ENCODE measurements at regions not wholly inside any gene's neighbourhood (a gene's known extent, or its start where the extent isn't known, plus 50 kb on each side); places are given as distances from the start of the nearest gene placed in this dataset.
"Not testable (repeated sequence)": the region's sequence is repeated elsewhere in the genome, so short reads cannot be mapped to it uniquely, and the experiment has no call there.

DNA sequence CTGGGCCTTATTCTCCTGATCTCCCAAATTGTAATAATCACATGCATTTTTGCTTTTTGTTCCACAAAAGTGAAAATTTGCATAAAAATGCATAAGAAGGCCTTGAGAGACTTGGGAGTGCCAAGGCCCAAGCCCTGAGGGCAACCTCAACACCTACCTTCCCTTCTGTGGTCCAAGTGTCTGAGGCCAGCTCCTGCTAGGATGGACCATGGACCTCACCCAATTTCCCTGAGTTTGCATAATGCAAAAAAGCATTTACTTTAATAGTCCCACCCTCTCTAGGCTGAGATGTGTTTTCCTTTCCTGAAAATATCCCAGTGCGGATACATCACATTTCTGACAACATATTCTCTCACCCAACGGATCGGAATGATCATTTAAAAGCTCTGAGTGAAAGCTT is 194.1 kb upstream of the TENM4 start:
- H3K36me3 Mint-ChIP-seq, result no peaks in the 10 kb centered on the region
- H3K27ac Mint-ChIP-seq, result no peak overlapping the region
- peaks cover 1% of the 10 kb centered on the region for H3K27me3 Mint-ChIP-seq
- peaks cover 6% of the 10 kb centered on the region for H3K9me3 Mint-ChIP-seq (ENCODE audit: low read depth)
- H3K4me3 Mint-ChIP-seq, result no peak overlapping the region
- H3K4me1 Mint-ChIP-seq (ENCODE audit: low read depth), result no peaks in the 10 kb centered on the region

DNA sequence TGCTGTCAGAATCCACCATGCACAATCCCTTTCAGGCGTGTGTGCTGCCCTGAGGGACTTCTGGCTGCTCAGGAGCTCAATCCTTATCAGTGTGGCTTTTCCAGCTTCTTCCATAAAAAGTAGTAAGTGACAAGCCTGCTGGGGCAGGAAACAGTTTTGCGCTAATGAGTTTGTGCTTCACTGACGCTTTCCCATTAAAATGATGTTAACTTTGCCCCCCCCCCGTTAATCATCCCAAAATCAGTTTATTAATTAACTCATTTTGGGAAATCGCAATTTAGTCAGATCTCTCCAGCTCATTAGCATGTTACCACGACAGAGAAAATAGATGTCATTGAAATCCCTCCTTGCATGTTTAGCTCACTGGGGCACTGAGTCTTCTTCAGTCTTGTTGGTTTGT is 186.5 kb upstream of the TENM4 start:
- H3K27ac Mint-ChIP-seq, result no peak overlapping the region
- H3K36me3 Mint-ChIP-seq, result no peaks in the 10 kb centered on the region
- peaks cover 3% of the 10 kb centered on the region for H3K27me3 Mint-ChIP-seq
- no peak overlapping the region for H3K4me3 Mint-ChIP-seq
- H3K9me3 Mint-ChIP-seq (ENCODE audit: low read depth), result peaks cover 3% of the 10 kb centered on the region
- no peaks in the 10 kb centered on the region for H3K4me1 Mint-ChIP-seq (ENCODE audit: low read depth)

DNA sequence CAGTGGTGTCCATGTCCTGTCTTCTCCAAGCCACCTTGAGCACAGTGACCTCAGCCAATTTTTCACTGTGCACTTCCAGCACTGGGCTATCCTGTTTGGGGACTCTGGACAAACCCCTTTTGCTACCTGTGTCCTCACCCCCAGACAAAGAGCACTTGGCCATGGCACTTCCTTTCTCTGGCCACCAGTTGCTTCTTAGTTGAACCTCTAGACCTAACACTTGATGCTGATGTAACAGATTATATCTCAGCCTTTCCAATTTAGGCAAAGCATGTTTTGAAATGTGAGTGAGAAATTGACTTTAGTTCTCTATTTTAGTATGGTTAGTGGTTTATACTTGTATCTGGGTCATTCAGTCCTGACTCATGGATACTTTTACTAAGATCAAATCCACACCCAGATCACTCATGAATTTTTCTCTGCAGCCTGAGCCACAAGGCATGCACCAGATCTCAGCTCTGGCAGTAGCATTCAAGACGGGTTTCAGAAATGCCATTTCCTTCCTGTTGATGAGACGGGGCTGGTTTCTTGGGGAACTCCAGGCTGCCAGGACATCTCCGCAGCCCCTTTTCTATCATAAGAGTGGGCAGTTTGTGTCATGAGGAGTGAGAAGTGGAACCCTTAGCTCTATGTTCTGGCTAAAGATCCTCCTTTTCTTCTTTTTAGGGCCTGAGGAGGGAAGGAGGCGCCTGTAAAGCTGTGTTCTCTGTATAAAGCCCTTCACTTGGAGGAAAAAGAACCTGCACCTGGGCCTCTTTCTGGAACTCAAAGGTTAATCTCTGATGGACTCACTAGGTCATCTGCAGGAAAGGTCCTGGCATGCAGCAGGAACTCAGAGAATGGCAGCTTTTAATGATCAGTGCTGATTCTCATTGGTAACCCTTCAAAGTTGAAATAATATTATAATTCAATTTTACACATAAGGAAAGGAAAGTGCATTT is 185.6 kb upstream of the TENM4 start:
- no peaks in the 10 kb centered on the region for H3K36me3 Mint-ChIP-seq
- H3K4me3 Mint-ChIP-seq, result no peak overlapping the region
- no peaks in the 10 kb centered on the region for H3K4me1 Mint-ChIP-seq (ENCODE audit: low read depth)
- H3K27ac Mint-ChIP-seq, result no peak overlapping the region
- H3K9me3 Mint-ChIP-seq (ENCODE audit: low read depth), result peaks cover 3% of the 10 kb centered on the region
- peaks cover 3% of the 10 kb centered on the region for H3K27me3 Mint-ChIP-seq

DNA sequence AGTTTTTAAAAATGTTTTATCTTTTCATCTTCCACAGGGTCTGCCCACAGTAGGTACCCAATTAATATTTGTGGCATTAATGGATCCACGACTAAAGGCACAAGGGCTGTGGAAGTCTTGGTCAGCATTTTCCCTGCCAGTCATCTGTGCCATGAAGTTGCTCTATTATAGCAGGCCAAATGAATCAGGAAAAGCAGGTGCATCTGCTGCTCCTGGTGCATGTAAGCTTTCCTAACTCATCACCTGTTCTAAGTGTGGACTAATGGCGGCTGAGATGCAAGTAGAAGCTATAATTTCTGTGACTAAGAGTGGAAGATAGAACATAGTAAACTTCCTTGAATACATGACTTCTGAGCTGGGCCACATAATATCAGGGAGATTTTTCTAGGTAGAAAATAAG is 182.5 kb upstream of the TENM4 start:
- peaks cover 3% of the 10 kb centered on the region for H3K27me3 Mint-ChIP-seq
- no peaks in the 10 kb centered on the region for H3K36me3 Mint-ChIP-seq
- no peaks in the 10 kb centered on the region for H3K4me1 Mint-ChIP-seq (ENCODE audit: low read depth)
- H3K27ac Mint-ChIP-seq, result no peak overlapping the region
- H3K4me3 Mint-ChIP-seq, result no peak overlapping the region
- H3K9me3 Mint-ChIP-seq (ENCODE audit: low read depth), result peaks cover 3% of the 10 kb centered on the region

DNA sequence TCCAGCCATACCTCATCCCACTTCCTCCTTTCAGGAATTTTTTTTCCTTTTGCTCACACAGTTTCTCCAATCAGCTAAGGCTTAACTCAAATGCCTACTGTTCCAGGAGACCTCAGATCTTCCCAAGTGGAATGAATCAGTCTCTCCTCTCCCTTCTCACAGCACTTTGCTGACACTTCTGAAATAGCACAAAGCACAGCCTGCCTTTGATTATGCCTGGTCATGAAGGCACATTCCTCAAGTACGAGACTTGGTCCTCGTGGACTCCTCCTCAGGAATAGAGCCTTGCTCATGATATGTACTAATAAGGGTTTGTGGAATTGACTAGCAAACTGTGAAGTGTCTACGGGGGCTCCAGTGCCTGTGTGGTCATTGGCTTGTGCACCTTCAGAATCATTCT is 176.7 kb upstream of the TENM4 start:
- Mint-ChIP-seq H3K4me3 (no peak overlapping the region), H3K4me1 (ENCODE audit: low read depth) (no peaks in the 10 kb centered on the region), H3K36me3 (no peaks in the 10 kb centered on the region), H3K9me3 (ENCODE audit: low read depth) (no peaks in the 10 kb centered on the region), H3K27me3 (no peaks in the 10 kb centered on the region), H3K27ac (no peak overlapping the region)

DNA sequence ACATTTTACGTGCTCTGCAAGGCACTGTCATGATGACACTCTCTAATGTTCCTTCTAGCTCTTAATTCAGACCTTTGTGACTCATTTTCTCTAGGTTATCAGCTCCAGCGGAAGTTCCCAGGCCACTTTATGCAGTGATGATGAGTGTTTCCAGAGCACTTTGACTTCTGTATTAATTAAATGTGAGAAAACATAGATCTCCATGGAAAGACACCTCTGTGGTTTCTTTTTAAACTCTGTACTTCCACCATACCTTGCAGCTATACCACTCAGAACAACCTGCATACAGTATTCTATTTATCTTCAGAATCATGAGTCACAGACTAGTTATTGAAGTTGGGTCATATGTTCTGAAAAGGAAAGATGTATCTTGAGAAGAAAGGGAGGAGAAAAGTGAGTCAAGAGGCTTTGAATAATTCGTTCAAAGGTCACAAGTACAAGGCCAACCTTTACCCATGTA is 175.6 kb upstream of the TENM4 start:
- no peak overlapping the region for H3K27ac Mint-ChIP-seq
- no peaks in the 10 kb centered on the region for H3K4me1 Mint-ChIP-seq (ENCODE audit: low read depth)
- no peaks in the 10 kb centered on the region for H3K9me3 Mint-ChIP-seq (ENCODE audit: low read depth)
- H3K27me3 Mint-ChIP-seq, result no peaks in the 10 kb centered on the region
- H3K4me3 Mint-ChIP-seq, result no peak overlapping the region
- H3K36me3 Mint-ChIP-seq, result no peaks in the 10 kb centered on the region

DNA sequence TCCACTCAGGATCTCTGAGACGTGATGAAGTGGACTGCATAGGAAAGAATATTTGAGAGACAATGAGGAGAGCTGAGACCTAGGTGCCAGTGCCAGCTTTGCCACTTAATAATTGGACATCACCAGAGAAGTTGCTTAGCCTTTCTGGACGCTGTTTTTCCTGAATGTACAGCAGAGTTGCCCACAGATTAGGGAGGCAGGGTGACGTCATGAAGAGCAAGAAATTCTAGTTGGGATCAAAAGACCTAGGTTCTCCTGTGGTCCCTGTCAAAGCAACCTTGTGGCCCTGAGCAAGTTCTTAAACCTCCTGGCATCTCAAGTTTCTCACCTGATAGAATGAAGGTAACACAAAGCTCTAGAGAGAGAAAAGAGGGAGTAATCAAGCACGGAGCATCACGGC is 174.6 kb upstream of the TENM4 start:
- H3K27me3 Mint-ChIP-seq, result no peaks in the 10 kb centered on the region
- H3K36me3 Mint-ChIP-seq, result no peaks in the 10 kb centered on the region
- H3K9me3 Mint-ChIP-seq (ENCODE audit: low read depth), result no peaks in the 10 kb centered on the region
- H3K4me1 Mint-ChIP-seq (ENCODE audit: low read depth), result no peaks in the 10 kb centered on the region
- H3K27ac Mint-ChIP-seq, result no peak overlapping the region
- H3K4me3 Mint-ChIP-seq, result no peak overlapping the region

DNA sequence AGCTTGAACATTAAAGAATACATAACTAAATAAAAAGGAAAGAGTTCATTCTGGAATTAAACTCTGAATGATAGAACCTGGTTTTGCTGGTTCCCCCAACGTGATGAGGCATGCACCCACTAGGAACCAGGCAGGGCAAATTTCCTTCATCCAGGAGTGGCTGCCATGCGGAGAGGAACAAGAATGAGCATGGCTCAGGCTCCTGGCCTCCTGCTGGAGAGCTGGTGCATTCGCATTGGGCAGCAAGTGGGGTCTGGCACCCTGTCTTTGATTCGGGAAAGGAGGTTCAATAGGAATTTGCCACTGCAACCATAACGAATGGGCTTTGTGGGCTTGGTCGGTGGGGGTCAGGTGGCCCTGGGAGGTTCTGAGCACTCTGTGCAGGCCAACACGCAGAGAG is 169.8 kb upstream of the TENM4 start:
- no peaks in the 10 kb centered on the region for H3K4me1 Mint-ChIP-seq (ENCODE audit: low read depth)
- H3K4me3 Mint-ChIP-seq, result no peak overlapping the region
- H3K9me3 Mint-ChIP-seq (ENCODE audit: low read depth), result no peaks in the 10 kb centered on the region
- no peaks in the 10 kb centered on the region for H3K36me3 Mint-ChIP-seq
- H3K27me3 Mint-ChIP-seq, result no peaks in the 10 kb centered on the region
- no peak overlapping the region for H3K27ac Mint-ChIP-seq

DNA sequence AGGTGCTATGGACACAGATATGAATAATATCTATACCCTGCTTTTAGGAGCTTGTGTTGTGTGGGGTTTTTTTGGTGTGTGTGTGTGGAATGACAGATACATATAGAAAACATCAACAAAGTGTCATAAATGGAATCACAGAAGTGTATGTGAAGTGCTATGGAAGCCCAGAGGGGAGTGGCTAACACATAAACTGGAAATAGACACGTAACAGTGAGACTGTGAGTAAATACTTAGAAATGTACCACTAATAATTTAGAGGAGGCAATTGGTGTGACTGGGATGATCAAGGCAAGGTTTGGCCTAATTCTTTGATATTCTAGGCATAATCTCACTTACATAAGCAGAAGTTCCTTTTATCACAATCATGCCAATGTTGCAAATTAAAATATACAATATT is 169.3 kb upstream of the TENM4 start:
- Mint-ChIP-seq H3K36me3 (no peaks in the 10 kb centered on the region), H3K4me1 (ENCODE audit: low read depth) (no peaks in the 10 kb centered on the region), H3K27me3 (no peaks in the 10 kb centered on the region), H3K4me3 (no peak overlapping the region), H3K9me3 (ENCODE audit: low read depth) (no peaks in the 10 kb centered on the region), H3K27ac (no peak overlapping the region)

DNA sequence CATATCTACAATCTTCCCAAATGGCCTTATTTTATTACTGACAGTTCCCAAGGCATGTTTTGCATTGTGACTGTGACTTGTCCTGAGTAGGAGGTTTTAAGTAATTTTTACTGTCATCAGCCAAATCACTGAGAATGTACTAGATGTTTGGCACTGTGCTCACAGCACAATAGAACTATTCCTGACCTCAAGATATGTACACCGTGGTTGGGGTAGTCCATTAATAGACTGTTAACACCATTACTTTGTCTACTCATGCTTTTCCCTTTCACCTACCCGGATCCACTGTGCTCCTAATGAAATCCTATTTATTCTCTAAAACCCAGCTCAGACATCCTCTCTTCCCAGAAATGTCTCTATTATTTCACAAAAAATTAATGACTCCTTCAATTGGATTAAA is 168.7 kb upstream of the TENM4 start:
- Mint-ChIP-seq H3K9me3 (ENCODE audit: low read depth) (no peaks in the 10 kb centered on the region), H3K36me3 (no peaks in the 10 kb centered on the region), H3K27ac (no peak overlapping the region)

DNA sequence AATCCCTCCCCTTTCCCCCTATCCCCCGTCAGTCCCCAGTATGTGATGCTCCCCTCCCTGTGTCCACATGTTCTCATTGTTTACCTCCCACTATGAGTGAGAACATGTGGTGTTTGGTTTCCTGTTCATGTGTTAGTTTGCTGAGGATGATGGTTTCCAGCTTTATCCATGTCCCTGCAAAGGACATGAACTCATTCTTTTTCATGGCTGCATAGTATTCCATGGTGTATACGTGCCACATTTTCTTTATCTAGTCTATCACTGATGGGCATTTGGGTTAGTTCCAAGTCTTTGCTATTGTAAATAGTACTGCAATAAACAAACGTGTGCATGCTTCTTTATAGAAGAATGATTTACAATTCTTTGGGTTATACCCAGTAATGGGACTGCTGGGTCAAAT is 165.6 kb upstream of the TENM4 start:
- H3K9me3 Mint-ChIP-seq (ENCODE audit: low read depth); H3K4me1 Mint-ChIP-seq (ENCODE audit: low read depth); H3K4me3 Mint-ChIP-seq; H3K36me3 Mint-ChIP-seq; H3K27ac Mint-ChIP-seq; H3K27me3 Mint-ChIP-seq: not testable (repeated sequence)

More for the DNA sequence above, 168.7 kb upstream of the TENM4 start:
- Mint-ChIP-seq H3K27me3 (no peaks in the 10 kb centered on the region), H3K4me1 (ENCODE audit: low read depth) (no peaks in the 10 kb centered on the region), H3K4me3 (no peak overlapping the region)

DNA sequence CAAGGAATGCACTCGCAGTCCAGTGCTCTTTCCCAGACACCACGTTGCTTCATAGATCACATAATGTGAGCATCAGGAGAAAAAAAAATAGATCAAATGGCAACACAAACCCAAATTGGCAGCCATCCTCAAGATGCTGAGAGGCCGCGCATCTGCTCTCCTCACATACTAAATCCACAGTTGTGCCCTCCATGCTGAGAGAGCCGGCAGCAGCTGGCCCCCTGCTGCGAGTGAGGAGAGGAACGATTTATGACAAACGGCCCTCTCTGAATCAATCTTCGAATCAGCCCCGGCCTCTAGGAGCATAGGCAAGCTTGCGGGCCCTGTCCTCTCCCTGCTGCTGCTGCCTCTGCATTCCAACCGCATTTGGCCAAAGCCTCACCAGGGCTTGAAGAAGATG is 159.9 kb upstream of the TENM4 start:
- Mint-ChIP-seq H3K9me3 (ENCODE audit: low read depth) (no peaks in the 10 kb centered on the region), H3K4me3 (no peak overlapping the region), H3K27ac (no peak overlapping the region), H3K36me3 (no peaks in the 10 kb centered on the region), H3K4me1 (ENCODE audit: low read depth) (no peaks in the 10 kb centered on the region), H3K27me3 (no peaks in the 10 kb centered on the region)

DNA sequence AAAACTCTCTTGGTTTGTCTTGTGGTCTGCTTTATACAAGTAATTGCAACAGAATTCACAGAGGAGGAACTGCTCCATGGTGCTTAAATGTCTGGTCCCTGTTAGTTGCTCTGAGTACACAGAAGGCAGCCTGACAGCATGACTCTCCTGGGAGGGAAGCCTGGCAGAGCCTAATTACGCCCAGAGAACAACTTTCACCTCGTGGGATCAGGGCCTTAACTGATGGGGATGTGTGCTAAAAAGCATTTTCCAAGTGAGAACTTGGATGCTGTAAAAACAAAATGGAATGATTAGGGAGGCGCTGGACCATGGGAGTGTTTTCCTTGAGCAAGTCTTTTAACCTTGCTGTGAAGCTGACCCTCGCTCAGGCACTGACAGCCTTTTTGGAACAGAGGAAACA is 154.0 kb upstream of the TENM4 start:
- peaks cover 5% of the 10 kb centered on the region for H3K9me3 Mint-ChIP-seq (ENCODE audit: low read depth)
- H3K4me3 Mint-ChIP-seq, result no peak overlapping the region
- H3K27ac Mint-ChIP-seq, result no peak overlapping the region
- no peaks in the 10 kb centered on the region for H3K27me3 Mint-ChIP-seq
- no peaks in the 10 kb centered on the region for H3K36me3 Mint-ChIP-seq
- H3K4me1 Mint-ChIP-seq (ENCODE audit: low read depth), result no peaks in the 10 kb centered on the region

DNA sequence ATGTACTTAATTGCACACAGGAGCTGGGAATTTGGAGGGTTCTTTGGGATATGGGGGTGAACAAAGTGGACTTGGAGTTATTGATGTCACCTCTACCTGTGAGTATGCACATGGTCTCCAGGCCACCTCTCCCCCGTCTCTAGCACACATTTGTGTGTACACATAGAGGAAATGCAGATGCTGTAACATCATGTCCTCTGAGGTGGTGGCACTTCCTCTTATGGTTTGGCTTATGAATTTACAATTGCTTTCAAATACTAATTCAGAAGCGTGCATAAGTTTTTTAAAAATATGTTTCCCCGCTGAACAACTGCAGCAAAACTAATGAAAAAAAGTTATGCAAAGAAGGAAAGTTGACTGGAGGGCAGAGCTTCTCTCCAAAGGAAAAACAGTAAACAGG is 152.0 kb upstream of the TENM4 start:
- Mint-ChIP-seq H3K9me3 (ENCODE audit: low read depth) (peaks cover 5% of the 10 kb centered on the region), H3K27me3 (no peaks in the 10 kb centered on the region), H3K4me3 (no peak overlapping the region), H3K27ac (no peak overlapping the region), H3K36me3 (no peaks in the 10 kb centered on the region), H3K4me1 (ENCODE audit: low read depth) (no peaks in the 10 kb centered on the region)

DNA sequence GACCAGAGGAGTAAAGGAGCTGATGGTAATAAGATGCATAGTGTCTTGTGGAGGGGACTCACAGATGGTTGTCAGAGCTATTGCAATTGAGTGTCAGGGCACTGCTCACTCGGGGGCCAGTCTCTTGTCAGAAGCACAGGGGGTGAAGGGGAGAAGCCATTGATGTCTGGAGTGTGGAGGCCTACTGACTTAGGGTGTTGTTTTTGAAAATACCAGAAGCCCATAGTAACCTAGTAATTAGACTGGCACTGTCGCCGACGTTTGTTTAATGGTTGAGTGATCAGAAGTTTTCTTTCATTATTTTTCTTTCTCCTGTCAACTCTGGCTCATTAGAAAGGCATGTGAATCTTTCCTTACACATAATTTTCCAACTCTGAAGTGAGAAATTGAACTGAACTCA is 151.6 kb upstream of the TENM4 start:
- Mint-ChIP-seq H3K36me3 (no peaks in the 10 kb centered on the region), H3K27ac (no peak overlapping the region), H3K27me3 (no peaks in the 10 kb centered on the region), H3K4me1 (ENCODE audit: low read depth) (no peaks in the 10 kb centered on the region), H3K4me3 (no peak overlapping the region), H3K9me3 (ENCODE audit: low read depth) (peaks cover 5% of the 10 kb centered on the region)

DNA sequence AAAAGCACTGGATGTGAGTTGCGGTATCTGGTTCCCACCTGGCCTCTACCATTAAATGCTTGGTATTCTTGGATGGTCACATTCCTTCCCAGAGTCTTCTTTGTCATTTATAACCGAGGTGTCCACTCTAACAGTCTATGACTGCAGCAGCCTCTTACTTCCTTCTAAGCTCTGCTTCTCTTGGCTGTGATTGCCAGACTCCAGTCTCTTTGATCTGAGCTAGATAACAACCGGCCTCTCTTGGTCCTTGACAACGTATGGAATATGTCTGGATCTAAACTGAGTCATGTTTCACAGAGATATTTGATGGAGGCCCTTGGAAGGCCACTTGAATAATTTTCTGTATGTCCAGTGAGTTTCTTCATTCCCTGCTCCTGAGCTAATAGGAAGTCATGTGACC is 141.6 kb upstream of the TENM4 start:
- no peaks in the 10 kb centered on the region for H3K36me3 Mint-ChIP-seq
- no peak overlapping the region for H3K4me3 Mint-ChIP-seq
- H3K27me3 Mint-ChIP-seq, result no peaks in the 10 kb centered on the region
- H3K9me3 Mint-ChIP-seq (ENCODE audit: low read depth), result no peaks in the 10 kb centered on the region
- no peaks in the 10 kb centered on the region for H3K4me1 Mint-ChIP-seq (ENCODE audit: low read depth)
- no peak overlapping the region for H3K27ac Mint-ChIP-seq
